ENCODE measurements at regions not wholly inside any gene's neighbourhood (a gene's known extent, or its start where the extent isn't known, plus 50 kb on each side); places are given as distances from the start of the nearest gene placed in this dataset.

DNA sequence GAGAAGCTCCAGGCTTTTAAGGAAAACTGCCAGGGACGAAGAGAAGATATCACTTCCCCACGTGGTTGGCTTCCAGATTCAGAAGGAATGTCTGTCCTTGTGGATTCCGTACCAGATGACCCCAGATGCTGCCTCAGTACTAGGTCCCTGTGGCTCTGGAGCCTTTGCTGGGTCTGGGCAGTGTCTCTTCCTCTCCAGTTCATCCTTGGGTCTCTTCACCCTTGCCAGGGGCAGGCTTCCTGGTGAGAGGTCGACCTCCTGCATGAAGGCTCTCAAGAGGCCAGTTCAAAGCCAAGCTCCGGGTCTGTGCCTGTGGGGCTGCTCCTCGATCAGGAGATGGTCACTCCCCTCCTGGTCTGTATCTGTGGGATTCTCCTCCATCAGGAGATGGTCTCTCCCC, 74.7 kb upstream of the B3GAT1 start:
- DNase-seq (ENCODE audit: low spot score) (no peak), FAIRE-seq (no peak)

DNA sequence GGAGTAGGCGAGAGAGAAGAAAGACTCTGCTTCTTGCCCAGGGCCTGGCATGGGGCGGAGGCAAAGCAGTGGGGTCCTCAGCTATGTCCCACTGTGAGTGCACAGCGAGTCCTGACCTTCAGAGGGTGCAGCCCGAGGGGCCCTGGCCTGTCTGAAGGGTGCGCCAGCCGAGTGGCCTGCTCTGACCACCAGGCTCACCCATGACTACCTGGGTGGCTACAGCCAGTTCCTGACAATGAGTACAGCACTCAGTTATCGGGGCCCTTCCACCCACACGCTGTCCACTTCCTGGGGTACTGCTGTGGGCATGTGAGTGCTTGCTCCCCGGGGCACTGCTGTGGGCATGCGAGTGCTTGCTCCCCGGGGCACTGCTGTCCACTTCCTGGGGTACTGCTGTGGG, 74.1 kb upstream of the B3GAT1 start:
- no peak for FAIRE-seq

DNA sequence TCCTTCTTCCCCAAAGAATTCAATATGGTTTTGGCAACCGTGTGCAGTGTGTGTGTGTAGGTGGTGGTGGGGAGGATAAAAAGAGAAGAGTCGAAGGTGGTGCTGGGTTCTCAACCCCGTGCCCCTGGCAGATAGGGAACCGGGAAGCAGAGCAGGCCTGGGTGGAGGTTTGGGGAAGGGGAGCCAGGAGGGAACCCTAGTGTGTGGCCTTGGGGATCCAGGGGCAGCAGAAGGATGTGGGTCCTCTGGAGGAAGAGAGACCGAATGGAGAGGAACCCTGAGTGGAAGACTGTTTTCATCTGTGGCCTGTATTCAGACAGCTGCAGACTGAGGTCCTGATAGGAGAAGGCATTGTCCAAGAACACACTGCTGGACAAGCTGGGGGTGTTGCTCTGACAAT, 73.3 kb upstream of the B3GAT1 start:
- no peak for FAIRE-seq
- no peak for DNase-seq (ENCODE audit: low spot score)

More for the DNA sequence above, 74.1 kb upstream of the B3GAT1 start:
- no peak for DNase-seq (ENCODE audit: low spot score)

DNA sequence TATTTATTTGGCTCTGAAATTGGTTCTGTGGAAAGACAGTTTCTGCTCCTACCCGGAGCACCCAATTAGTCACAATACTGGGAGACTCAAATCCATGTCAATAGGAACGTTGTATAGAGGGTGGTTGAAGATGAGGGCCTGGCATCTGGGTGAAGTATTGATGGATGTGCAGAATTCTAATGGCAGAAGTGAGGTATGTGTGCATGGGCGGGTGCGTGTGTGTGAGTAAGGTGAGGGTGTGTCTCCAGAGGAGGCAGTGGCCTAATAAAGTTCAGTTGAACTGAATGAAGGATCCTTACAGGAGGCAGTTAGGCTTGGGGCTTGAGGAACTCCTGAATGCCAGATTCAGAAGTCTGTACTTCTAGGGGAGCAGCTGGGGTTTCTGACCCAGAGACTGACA, 71.8 kb upstream of the B3GAT1 start:
- FAIRE-seq (no peak), DNase-seq (ENCODE audit: low spot score) (no peak)

DNA sequence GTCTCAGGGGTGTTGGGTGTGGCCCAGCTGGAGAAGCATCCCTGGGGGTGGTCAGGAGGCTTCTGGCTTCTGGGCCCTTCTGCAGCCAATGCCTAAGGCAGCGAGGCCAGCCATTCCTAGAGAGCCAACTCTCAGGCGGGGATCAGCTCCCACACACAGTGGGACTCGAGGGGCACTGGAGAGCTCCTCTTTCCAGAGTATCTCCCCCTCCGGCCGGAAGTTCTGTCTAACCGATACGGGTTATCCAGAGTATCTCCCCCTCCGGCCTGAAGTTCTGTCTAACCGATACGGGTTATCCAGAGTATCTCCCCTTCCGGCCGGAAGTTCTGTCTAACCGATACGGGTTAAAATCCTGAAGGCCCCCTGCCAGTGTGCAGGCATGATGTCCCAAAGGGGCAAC, 71.2 kb upstream of the B3GAT1 start:
- DNase-seq (ENCODE audit: low spot score) (no peak), FAIRE-seq (no peak)

DNA sequence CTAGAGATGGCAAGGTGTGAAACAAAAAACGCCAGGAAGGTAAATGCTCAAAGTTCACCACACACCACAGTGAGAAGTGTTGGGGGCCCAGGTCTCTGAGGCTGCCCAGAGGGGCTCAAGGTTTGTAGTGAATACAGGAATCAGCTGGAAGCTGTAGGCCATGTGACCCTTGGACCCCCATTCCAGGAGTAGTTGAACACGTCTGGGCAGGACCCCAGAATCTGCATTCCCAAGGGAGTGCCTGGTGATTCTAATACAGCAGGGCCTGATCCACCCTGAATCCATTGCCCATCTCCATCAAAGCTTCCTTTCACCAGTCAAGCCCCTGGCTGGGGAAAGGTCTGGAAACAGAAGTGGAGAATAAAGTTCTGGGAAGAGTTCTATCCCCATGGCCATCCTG, 70.8 kb upstream of the B3GAT1 start:
- no peak for FAIRE-seq

DNA sequence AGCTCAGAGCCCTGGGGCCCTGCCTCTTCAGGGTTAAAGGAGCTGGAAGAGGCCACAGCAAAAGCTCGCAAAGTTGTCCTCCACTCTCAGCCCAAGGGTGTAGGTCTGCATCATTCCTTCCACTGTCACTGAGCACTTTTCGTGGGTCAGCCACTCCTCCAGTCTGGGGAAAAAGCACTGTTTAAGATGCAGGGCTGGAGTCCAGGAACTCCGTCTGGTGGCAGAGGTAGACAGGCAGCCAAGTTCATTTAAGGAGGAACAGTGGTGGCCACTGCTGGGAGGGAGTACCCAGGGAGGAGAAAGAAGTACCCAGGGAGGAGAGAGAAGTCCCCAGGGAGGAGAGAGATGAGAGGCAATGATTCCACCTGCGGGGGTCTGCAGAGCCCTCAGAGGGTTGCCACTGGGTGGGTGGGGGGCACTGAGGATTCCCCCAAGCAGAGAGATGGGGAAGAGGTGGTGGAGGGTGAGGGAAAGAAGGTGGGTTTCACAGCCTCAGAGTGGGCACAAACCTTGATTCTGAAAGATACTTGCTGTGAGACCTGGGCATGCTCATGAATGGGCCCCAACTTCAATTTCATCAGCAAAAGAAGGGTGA, 70.0 kb upstream of the B3GAT1 start:
- no peak for DNase-seq (ENCODE audit: low spot score)
- FAIRE-seq, result no peak

More for the DNA sequence above, 70.8 kb upstream of the B3GAT1 start:
- DNase-seq (ENCODE audit: low spot score), result no peak

DNA sequence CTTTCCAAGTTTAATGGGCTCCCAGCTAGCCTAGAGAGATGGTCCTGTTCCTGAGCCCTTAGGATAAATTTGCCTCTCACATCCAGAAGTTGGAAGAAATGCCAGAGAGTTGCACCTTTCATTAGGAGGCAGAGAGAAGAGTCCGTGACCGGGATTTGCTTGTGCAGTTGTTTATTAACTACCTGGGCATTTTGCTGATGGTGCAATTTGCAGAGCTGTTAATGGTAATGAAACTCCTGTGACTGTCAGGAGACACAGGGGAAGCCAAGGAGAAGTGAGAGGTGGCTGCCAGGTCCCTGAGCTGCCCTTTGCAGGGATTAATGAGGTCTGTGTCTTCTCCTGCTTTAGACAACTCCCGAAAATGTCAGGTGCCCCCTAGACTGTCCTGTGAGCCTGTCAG, 69.1 kb upstream of the B3GAT1 start:
- DNase-seq (ENCODE audit: low spot score) (no peak), FAIRE-seq (no peak)

DNA sequence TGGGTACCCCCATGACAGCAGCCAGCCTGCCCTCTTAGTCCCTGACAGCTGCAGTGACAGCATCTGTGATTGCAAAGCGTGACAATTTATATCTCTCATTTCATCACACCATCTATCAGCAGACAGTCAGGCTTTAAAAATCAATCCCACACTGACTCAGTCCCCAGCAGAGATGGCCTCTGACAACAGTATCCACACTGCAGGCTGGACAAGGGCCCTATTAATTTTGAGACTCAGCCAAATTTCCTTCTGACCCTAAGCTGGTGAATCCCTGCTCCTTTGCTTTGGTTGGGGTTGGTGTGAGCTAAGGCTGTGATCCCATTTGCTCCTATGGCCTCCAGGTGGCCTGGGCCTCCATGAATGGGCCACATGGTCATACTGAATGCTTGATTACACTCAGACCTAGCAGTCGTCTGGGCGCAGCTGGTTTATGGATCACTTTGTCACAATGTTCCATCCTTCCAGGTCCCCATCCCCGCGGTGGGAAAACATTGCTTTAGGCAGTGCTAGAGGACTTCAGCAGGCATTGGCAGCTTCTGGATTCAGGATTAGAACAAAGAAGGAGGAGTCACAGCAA, 68.2 kb upstream of the B3GAT1 start:
- no peak for DNase-seq (ENCODE audit: low spot score)

DNA sequence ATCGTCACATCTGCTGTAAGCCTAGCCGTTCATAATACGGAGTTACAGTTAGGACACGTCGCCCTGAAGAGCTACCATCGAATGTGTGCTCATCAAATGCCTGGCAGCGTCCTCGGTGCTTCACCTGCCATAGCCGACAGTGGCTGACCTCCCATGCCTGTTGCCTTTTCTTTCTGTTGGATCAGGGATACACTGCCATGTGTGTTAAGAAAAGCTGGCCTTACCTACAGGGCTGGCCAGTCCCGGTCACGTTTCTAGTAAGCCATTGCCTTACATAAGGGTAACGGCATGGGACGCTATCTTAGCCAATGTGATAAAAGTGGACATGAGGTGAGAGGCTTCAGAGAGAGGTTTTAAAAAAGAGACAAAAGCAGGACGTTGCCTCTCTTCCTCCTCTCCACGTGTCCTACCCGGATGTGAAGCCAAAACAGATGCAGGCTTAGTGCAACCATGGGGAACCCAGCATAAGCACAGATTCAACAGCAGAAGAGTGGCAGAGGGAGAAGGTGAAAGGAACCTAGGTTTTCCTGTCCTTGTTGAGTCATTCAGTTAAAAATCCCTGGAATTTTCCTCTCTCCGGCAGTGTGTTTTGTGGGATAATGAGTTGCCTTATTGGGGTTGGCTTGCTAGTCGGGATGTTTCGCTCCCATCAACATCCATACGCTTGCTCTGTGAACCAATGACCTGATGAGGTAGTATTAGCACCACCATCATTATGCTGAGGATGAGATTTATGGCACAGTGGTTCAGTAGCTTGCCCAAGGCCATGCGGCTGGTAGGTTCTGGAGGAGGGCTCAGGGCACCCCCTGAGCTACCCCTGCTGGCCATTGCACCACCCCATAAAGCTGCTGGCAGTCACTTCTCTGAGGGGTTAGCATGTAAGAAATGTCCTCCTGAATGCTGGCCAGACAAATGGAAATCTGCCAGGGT, 67.4 kb upstream of the B3GAT1 start:
- DNase-seq (ENCODE audit: low spot score), result no peak
- FAIRE-seq, result no peak

More for the DNA sequence above, 68.2 kb upstream of the B3GAT1 start:
- no peak for FAIRE-seq

DNA sequence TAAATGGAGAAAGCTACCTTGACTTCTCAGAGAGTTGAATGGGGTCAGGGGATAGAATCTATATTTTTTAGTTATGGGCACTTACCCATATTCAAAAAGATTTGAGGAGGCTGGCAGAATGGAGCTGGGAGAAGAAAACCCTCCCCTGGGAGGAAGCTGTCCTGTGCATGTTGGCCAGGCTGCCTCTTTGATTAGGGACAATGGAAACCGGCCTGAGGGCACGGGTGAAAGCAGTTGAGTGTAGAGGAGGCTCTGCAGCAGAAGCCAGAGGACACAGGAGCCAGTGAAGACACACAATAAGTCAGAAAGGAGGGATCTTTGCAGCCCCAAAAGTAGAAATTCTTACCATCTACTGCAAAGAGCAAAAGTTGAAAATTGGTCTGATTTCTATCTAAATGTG, 66.6 kb upstream of the B3GAT1 start:
- DNase-seq (ENCODE audit: low spot score), result no peak
- FAIRE-seq, result no peak

DNA sequence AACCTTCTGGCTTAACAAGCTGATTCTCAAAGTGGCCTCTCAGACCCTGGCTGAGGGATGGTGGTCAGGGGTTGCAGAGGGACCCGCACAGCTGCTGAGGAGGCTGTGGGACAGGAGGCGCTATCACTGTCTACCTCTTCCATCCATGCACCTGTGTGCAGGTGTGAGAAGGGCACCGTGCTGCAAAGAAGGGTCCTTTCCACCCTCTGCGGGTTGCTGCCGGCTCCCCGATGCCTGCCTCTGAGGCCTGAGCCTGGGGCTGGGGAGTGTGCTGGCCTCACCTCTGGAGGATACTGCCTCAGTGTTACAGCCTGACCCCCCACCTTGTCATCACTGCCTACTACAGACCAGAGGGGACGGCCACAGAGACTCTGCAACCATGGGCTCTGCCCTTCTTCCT, 66.1 kb upstream of the B3GAT1 start:
- DNase-seq (ENCODE audit: low spot score), result no peak
- no peak for FAIRE-seq

DNA sequence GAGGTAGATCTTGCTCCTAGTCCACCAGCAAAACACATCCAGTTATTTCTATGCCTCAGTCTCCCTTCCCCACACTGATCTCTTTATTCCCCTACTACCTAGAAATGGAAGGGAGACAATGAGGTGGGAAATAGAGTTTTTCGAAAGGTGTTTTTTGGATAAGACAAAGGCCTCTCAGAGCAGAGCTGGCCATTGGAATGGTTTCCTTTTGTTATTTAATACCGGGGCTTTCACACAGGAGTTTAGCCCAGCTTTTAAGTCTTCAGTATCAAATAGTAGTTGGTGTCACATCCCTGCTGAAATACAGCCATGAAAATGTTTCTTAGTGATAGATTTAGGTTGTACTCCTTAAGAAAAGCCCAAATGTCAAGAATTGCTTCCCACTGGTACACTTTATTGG, 65.4 kb upstream of the B3GAT1 start:
- FAIRE-seq, result no peak
- DNase-seq (ENCODE audit: low spot score), result no peak

DNA sequence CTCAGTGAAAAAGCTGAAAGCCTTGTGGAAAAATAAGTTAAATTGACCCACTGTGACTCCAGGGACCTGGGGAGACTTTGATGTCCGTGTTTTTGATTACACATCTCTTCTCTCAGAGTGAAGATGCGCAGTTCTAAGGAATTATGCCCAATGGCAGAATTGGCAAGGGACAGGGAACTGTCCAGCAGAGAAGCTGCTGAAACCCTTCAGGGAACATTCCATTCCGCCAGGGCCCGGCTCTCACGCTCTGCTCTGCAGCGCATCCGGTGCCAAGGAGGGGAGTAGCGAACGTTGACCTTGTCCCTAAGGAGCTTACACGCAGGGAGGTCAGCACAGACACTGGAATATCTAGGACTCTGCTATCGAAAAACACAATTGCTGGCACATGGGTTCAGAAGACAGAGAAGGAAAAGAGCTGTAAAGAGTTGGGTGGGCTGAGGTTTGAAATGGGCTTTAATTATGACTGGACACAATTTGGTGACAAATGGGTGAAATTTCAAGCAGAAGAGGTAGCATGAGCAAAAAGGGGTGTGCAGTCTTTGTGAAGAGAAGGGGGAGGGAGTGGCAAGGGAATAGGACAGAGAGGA, 64.5 kb upstream of the B3GAT1 start:
- FAIRE-seq (no peak), DNase-seq (ENCODE audit: low spot score) (no peak)

DNA sequence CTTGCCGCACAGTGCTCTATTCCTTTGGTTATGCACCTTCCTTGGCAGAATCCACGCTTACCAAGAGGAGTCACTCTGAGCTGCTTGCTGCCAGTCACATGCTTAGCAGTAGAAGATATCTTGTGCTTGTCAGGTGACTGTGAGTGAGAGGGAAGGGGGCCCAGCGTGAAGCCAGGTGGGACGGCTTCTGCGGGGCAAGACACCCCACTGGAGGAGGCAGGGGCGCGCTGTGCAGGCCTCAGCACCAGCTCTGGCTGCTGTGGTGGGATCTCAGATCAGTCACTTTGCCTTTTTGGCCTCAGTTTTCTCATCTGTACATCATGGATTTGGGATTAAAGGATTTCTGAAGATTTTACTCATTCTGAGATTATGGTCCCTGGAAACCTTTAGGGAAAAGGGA, 63.9 kb upstream of the B3GAT1 start:
- no peak for FAIRE-seq
- no peak for DNase-seq (ENCODE audit: low spot score)

DNA sequence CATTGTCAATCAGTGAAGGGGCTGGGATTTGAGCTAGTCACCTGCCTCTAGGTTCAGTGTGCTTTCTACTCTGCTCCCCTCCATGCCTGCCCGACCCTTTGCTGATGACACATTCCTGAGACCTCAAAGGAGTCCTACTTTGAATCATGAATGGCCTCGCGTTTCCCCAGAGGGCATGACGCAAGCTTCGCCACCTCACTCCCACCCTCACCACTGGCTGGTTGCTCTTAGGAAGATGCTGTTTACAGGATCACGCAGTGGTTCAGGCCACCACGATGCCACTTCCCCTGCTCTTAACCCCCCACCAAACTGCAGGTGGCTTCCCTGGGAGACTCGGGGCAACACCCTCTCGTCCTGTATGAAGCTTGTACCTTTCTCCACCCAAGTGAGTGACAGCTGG, 62.9 kb upstream of the B3GAT1 start:
- FAIRE-seq, result no peak
- no peak for DNase-seq (ENCODE audit: low spot score)

DNA sequence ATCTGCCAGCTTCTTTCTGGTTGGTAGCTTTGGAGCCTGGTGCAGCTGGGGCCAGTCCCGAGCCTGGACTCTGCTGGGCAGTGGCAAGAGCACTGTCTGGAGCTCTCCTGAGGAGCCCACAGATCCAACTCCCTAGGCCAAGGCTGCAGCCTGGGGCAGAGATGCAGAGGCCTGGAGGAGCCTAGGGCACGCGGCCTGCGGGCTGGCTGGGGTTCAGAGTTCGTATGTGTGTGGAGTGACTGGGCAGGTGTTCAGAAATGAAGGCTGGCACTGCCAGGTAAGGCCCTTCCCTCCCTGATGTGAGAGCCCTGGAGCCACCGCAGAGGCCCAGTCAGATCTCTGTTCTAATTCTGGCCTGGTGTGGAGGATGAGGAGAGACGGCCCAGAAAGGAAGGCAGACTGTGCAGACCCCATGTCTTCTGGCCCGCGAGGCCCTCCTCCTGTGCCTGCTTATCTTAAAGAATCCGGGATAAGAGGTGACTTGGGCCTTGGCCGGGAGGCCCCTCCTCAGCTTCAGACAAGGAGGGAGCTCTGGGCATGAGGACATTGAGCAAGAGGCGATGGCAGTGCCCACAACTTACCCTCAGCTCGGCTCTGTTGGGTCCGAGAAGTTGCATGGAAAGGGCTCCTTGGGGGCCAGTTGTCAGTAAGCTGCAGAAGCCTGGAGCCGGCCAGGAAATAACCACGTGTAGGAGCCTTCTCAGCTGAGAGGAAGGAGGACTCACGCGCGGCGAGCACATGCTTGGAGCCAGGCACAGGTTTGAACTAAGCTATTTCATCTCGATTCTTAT, 62.2 kb upstream of the B3GAT1 start:
- no peak for DNase-seq (ENCODE audit: low spot score)
- FAIRE-seq, result no peak

DNA sequence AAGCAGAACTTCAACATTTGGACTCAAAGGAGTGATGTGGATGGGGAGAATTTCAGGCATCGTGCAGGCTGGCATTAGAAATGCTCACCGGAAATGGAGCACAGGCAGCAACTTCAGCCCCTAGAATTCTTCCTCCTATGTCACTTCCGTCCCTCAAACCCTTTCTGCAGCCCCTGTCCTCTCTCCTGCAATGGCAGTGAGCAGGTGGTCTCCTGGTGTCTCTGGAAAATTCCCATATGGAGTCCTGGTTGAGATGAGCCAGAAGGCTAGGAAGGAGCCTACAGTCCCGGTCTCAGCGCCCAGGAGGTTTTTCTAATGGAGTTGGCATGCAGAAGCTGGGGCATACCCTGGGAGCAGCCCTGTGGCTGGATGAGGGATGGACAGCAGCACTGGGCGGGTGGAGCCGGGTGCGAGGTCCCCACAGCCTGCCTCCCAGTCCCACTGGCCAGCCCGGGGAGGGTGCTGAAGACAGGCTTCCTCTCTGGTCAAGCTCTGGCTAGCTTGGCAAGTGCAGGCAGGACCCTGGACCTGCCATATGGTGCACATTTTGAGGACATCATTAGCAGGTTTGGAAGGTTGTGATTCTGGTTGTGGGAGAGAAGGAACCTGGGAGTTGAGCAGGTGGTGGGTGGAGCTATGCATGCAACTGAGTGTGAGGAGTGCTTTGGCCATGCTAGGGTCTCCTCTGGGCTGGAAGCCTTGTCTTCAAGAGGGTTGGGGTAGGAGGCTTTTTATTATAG, 59.8 kb upstream of the B3GAT1 start:
- FAIRE-seq (no peak), DNase-seq (ENCODE audit: low spot score) (no peak)

DNA sequence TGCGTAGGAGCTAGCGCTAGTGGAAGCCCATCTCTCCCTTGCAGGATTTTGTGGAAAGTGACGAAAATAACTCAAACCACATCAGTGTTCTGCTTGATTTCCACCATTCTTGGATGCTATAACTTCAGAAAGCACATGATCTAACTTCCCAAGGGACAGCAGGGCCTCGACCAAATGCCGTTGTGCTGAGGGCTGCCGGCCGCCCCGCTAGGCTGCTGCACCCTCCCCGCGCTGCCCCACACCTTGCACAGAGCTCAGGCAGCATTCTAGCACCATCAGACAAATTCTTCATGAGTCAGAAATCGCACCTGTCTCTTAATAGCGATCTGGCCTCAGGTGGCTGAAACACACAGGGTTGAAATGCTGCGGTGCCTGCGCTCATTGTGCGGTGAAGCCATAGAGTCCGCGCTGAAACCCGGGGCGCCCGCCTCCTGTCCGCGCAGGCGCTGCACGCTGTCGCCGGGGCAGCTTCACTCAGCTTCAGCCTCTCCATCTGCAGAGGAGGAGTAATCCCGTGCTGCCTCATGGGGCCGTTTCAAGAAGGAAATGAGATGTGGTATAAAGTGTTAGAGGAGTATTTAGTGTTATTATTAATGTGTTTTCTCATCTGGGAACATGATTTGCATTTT, 59.2 kb upstream of the B3GAT1 start:
- FAIRE-seq, result no peak
- no peak for DNase-seq (ENCODE audit: low spot score)

DNA sequence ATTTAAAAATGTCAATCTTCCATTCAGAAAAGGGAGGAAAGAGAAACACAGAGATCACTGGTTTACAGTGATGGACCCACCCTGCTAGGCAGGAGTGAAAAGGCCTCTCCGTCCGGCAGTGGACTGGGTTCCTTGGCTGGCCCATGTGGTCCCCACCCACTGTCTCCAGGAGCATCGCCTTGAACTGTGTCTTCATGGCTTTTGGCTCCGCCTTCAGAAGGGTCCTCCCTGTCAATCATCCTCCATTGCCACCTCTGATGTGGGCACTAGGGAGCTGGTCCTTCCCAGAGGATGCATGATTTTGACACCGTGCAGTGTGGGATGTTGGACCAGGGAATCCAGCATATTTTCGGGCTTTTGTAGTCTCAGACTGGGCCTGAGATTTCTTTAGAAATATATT, 58.2 kb upstream of the B3GAT1 start:
- no peak for FAIRE-seq
- no peak for DNase-seq (ENCODE audit: low spot score)
